Endometrial microvascular endothelial cells (primary cell): ENCODE measurements at regions not wholly inside any gene's neighbourhood (a gene's known extent, or its start where the extent isn't known, plus 50 kb on each side); places are given as distances from the start of the nearest gene placed in this dataset.

ENCODE experiments used
- in situ Hi-C: cut with HindIII; loops from 2 replicates; pipeline ENCODE4 v1.10.0; 2017; ENCODE audit warnings: low sequenced_read_pairs, low pct_unique_long_range_greater_than_20kb; ENCODE audit errors: inconsistent ontology term

- in situ Hi-C loops, result no loop called here
Observed at GRCh38 chr2:239693330-239693729, 292.5 kb upstream of the HDAC4 start.

GRCh38 chr2:239692919-239693318 lies 292.1 kb upstream of the HDAC4 start:
- in situ Hi-C loops, result no loop called here

GRCh38 chr2:239692362-239692851 lies 291.6 kb upstream of the HDAC4 start:
- in situ Hi-C loops, result no loop called here

- in situ Hi-C loops, result no loop called here
Observed at GRCh38 chr2:239691720-239692119, 290.9 kb upstream of the HDAC4 start.

- in situ Hi-C loops, result no loop called here
Observed at GRCh38 chr2:239690651-239691631, 290.1 kb upstream of the HDAC4 start.

- in situ Hi-C loops, result no loop called here
Observed at GRCh38 chr2:239689985-239690384, 289.2 kb upstream of the HDAC4 start.

GRCh38 chr2:239689410-239689809 lies 288.6 kb upstream of the HDAC4 start:
- in situ Hi-C loops, result no loop called here

GRCh38 chr2:239688840-239689239 lies 288.0 kb upstream of the HDAC4 start:
- in situ Hi-C loops, result no loop called here

- in situ Hi-C loops, result no loop called here
Observed at GRCh38 chr2:239688122-239688681, 287.4 kb upstream of the HDAC4 start.

GRCh38 chr2:239687441-239687840 lies 286.6 kb upstream of the HDAC4 start:
- in situ Hi-C loops, result no loop called here

GRCh38 chr2:239685965-239686364 lies 285.1 kb upstream of the HDAC4 start:
- in situ Hi-C loops, result no loop called here

- in situ Hi-C loops, result no loop called here
Observed at GRCh38 chr2:239685556-239685955, 284.7 kb upstream of the HDAC4 start.

- in situ Hi-C loops, result no loop called here
Observed at GRCh38 chr2:239684996-239685395, 284.2 kb upstream of the HDAC4 start.

- in situ Hi-C loops, result no loop called here
Observed at GRCh38 chr2:239684271-239684810, 283.5 kb upstream of the HDAC4 start.

- in situ Hi-C loops, result no loop called here
Observed at GRCh38 chr2:239682518-239682917, 281.7 kb upstream of the HDAC4 start.

GRCh38 chr2:239679755-239680154 lies 278.9 kb upstream of the HDAC4 start:
- in situ Hi-C loops, result no loop called here

- in situ Hi-C loops, result no loop called here
Observed at GRCh38 chr2:239678666-239679296, 278.0 kb upstream of the HDAC4 start.

- in situ Hi-C loops, result no loop called here
Observed at GRCh38 chr2:239678186-239678490, 277.3 kb upstream of the HDAC4 start.

- in situ Hi-C loops, result no loop called here
Observed at GRCh38 chr2:239677453-239678185, 276.8 kb upstream of the HDAC4 start.
